ENCODE measurements at regions not wholly inside any gene's neighbourhood (a gene's known extent, or its start where the extent isn't known, plus 50 kb on each side); places are given as distances from the start of the nearest gene placed in this dataset.

DNA sequence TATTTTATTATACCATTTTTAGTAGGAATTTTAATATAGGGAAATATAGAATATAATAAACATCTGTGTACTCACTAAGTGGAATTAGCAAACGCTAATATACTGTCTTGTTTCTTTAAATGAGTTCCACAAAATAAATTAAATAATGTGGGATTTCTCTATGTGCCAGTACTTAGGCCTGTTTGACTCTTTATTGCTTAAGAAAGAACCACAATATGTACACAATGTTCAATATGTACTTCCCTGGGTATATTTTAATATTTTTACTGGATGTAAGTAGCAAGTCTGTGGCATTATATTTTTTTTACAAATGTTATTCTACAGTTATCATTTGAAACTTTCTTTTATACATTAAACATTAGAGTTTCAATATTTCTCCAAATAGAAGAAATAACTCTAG is 92.5 kb upstream of the CARD18 start:
- no peak for DNase-seq (ENCODE audit: low read depth in 3 of 3)

DNA sequence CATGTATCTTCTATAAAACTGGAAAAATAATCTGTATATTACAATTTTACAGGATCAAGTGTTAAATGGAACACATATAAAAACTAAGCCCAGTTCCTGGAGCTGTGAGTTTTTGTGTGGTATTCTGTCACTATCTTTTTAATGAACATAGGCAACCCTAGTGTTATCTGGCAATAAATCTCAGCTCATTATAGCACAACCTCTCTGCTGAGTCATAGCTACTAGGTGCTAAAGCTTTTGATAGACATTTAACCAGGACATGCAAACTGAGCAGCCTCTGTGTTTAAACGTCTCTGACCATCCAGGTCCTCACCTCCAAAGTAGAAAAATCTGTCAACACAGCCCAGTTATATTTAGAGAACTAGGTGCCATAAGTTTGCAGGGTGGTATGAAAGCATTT is 91.0 kb upstream of the CARD18 start:
- DNase-seq (ENCODE audit: low read depth in 3 of 3), result no peak

DNA sequence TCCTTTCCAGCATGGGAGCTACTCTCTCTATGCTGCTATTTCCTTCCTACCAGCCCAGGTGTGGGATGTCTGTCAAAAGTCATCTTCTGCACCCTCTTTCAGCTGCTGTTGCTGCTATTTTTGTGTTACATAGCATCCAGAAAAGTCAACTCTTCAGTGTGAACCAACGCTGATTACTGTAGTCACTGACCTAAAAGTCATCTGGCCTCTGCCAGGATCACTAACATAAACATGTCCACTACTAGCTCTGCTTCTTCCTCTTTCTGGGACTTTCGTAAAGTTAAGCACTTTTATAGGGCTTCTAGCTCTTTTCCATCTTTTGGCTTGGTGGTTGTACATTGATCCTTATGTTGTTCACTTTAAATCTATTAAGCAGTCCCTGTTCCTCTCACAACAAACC is 90.2 kb upstream of the CARD18 start:
- no peak for DNase-seq (ENCODE audit: low read depth in 3 of 3)

DNA sequence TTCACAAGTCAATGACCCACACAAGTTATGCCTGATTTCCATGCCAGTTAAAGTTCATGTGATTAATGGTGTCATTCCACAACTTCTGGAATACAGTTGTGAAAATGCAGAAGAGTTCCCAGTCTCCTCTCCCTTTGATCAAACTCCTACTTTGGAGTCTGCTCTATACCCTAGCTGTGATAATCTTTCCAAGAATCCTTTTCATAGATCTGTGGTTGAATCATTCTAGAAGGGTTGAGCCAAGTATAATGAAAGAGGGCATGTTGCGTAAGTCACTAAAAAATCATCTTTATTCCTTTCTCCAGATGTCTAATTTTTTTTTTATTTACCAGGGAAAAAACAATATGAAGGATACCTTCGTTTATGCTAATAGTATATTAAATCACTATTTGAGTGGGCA is 89.7 kb upstream of the CARD18 start:
- no peak for DNase-seq (ENCODE audit: low read depth in 3 of 3)

DNA sequence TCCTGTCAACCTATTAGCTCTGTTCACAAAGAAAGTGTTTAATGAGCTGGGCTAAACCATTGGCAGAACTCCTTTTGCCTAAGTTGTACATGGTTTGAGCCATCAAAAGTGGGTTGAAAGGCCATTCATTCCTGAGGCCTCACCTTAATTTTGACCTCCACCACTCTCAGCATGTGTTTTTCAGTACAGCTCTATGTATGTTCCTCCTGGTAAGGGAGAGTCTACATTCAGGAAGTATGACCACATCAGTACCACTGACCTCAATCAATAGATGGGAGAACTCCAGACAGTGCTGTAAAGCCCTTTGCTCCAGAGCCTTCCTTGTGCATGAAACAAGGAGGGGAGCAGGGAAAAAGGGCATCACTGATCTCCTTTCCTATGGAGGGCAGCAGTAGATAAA is 87.8 kb upstream of the CARD18 start:
- no peak for DNase-seq (ENCODE audit: low read depth in 3 of 3)

DNA sequence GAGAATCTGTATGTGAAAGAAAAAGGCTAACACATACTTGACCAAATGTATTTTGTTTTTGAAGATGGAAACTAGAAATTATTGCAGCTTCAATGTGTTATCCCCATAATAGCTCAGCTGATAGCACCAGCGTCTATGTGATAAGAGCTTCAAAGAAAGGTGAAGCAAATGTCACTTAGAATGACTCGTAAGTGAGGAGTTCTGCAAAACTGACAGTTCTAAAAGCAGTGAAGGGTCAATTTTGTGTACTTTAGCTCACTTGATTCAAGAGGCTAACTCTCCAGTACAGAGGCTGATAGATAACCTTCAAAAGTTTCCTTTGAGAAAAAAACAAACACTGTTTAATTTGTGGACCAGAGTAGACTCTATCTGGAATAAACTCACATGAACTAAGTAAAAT is 87.2 kb upstream of the CARD18 start:
- DNase-seq (ENCODE audit: low read depth in 3 of 3), result no peak

DNA sequence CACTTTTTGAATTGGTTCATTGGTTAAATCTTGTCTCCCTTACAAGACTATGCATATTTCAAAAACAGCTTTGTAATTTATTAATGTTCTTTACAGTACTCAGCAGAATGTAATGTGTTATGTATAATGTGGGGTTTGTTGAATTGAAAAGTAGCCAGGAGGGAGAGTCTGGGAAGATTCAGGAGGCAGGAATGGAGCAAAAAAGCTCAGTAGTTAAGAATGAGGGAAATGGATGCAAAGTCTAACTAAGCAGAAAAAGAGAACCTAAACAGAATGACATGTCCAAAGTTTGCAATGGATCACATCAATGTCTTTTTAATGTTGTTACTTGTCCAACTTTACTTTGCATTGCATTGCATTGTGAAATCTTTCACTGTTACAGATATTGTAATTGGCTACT is 86.5 kb upstream of the CARD18 start:
- no peak for DNase-seq (ENCODE audit: low read depth in 3 of 3)

DNA sequence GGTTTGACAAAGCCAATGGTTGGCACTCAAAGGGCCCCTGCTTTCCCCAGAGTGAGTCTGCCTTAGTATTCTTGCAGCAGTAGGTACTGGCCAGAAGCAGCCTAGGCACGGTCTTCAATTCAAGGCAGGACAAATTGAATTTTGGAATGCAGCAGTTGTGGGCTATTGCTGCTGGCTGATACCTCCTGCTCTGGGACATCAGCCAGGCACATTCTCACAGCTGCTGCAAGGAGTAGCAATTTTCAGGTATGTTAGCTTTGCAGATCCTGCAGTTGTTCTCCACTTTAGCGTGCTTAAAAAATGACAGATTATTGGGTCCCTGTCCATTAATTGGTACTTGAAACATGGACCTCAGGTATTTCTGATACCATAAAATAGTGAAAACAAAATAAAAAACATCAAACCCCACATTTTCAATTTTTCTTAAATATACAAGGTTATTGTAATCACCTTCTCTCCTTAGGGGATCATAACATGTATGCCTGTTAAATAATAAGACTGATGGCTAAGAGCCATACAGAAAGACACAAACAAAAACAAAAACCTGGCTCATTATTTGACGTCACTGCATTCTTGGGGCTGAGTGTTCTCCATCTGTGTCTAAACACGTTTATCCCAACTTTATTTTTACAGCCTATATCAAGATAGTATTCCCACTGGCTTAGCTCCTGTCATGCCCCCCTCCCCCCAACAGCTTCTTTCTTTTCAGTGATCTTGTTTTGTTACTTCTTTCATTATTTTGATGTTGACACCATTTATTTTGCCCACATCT is 85.1 kb upstream of the CARD18 start:
- no peak for DNase-seq (ENCODE audit: low read depth in 3 of 3)

DNA sequence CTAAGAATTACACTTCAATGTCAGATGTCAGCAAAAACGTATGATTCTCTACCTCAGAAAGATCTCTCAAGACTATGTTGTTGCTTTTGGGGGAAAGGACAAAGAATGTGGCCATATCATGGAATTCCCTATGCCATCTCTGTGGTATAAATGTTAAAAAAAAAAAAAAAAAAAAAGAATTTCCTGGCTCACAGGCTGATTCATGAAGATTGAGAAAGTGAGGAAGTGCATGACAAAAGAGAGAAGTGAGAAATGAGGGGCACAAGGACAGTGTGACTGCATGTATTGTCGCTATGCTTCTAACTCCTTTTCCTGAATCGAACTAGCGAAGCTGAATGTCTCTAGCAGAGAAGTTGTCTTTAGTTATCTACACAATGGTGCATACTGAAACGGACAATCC is 80.6 kb upstream of the CARD18 start:
- DNase-seq (ENCODE audit: low read depth in 3 of 3), result no peak

DNA sequence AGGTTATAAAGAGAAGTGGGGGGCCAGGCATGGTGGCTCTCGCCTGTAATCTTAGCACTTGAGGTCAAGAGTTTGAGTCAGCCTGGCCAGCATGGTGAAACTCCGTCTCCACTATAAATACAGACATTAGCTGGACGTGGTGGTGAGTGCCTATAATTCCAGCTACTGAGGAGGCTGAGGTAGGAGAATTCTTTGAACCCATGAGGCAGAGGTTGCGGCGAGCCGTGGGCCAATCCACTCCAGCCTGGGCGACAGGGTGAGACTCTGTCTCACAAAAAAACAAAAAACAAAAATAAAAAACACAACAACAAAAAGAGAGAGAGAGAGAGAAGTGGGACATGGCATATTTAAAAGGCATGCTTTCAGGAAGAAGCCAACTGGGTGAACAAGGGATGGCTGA is 80.1 kb upstream of the CARD18 start:
- no peak for DNase-seq (ENCODE audit: low read depth in 3 of 3)

DNA sequence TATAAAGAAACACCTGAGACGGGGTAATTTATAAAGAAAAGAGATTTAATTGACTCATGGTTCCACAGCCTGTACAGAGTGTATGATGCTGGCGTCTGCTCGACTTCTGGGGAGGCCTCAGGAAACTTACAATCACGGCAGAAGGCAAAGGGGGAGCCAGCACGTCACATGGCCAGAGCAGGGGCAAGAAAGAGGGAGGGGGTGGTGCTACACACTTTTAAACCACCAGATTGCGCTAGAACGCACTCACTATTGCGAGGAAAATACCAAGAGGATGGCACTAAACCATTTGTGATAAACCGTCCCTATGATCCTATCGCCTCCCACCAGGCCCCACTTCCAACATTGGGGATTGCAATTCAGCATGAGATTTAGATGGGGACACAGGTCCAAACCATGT is 79.7 kb upstream of the CARD18 start:
- no peak for DNase-seq (ENCODE audit: low read depth in 3 of 3)

DNA sequence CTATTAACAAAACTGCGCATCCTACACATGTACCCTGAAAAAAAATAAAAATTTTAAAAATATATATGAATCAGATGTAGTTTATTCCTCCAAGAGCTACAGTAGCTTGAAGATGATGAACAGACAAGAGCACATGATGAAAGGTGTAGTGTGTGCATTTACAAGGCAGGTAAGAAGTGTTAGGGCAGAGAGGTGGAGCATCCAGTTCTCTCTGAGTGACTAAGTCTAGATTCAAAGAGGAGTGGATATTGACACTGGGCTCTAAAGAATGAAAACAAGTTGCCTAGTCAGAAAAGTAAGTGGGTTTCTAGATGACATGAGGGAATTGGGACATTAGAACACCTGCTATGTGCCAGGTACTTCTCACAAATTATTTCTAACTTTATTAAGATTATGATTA is 76.0 kb upstream of the CARD18 start:
- DNase-seq (ENCODE audit: low read depth in 3 of 3), result no peak

DNA sequence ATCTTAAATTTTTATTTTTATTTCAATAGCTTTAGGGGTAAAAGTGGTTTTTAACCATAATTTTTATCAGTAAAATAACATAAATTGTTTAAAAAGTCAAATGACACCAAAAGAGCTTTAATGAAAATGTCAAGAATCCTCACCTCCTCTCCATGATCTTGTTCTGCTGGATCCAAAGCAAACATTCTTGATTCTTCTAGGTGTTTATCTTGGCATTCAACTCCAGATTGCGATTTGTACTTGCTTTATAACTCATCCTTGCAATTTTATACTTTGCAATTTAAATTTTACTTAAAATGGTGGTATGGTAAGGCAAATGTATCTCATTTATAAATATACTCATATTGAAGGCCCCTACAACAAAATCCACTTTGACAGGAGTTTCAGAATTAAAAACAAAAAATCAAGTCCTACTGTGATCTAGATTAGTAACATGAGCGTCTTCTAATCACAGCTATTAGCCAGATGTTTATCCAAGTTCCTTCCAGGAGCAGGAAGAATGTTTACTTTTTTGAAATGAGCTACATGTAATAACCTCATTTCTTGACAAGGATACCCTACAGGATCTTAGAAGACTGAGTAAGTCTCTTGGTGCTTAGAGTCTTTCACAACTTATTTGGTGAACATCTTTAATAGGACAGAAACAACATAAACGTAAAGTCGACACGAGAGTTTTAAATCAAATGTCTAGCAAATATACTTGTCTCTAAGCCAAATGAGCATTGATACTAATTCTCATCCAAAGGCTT is 72.4 kb upstream of the CARD18 start:
- DNase-seq (ENCODE audit: low read depth in 3 of 3), result no peak

DNA sequence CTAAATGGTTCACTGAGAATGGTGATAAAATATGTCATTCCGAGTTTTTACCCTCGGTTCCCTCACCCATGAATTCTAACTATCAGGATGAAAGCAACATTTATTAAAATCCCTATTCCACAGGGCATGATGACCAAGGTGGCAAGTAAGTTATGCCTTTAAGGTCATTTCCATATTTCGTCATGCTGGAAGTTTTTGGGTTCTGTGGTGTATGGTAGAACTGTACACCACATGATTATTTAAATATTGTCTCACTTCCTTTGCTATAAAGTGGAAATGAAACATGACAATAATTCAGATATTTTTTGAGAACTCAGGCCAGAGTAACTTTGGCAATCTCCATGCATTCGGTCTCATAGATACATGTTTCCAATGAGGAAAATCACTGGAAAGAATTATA is 68.5 kb upstream of the CARD18 start:
- DNase-seq (ENCODE audit: low read depth in 3 of 3), result no peak

DNA sequence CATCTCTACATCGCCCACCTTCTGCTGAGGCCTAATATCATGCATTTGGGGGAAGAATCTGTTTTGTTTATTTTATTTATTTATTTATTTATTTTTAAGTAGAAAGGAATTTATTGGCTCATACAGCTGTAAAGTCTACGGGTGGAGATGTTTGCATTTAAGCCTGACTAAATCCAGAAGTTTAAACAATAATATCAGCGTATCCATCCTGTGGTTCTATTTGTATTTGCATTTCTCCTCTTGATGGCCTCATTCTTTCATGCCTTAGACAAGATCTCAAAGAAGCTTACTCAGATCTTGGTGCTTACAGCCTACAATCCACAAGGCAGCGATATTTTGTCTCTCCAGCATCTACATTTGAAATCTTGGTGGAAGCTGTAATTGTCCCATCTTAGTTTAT is 67.1 kb upstream of the CARD18 start:
- no peak for DNase-seq (ENCODE audit: low read depth in 3 of 3)

DNA sequence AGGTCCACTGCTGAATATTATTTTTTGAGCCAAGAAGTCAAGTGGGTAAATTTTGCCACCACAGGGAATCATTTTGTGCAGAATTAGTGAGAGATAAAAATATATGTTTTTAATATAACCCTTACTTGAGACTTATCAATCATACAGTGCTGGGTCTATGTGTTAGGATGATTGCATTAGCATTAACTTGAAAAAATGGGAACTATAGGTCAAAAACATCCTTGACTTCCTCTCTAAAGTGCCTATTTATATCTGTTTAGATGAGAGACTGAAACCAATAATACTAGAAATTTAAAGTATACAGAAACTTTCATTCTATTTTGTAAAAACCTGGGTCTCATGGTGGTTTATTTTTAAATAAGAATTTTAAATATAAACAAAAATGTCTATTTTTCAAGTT is 65.1 kb upstream of the CARD18 start:
- DNase-seq (ENCODE audit: low read depth in 3 of 3), result no peak

DNA sequence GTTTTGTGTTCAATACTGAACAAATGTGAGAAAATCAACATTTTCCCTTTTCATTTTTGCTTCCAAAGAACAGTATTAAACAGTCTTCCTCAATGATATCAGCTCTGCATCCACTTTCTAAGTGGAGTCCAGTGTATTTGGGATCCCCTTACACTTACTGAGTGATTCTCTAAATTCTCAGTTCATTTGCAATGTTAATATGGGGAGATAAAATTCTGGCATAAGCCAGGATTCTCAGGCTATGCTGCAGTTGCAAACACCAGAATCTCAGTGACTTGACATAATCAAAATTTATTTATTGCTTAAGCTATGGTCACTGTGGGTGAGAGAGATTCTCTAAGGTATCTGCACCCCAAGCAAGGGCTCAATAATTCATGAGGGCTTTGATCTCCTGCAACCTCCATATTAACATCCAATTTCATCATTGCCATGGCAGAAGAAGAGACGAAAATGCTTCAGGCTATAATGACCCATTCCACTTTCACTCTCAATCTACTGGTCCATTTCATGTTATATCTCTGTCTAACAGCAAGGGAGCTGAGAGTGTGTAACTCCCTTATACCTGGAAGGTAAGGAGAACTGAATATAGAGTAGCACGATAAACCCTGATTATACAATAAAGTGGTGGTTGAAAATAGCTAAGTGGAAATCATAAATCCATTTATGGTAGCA is 64.1 kb upstream of the CARD18 start:
- DNase-seq (ENCODE audit: low read depth in 3 of 3), result no peak

DNA sequence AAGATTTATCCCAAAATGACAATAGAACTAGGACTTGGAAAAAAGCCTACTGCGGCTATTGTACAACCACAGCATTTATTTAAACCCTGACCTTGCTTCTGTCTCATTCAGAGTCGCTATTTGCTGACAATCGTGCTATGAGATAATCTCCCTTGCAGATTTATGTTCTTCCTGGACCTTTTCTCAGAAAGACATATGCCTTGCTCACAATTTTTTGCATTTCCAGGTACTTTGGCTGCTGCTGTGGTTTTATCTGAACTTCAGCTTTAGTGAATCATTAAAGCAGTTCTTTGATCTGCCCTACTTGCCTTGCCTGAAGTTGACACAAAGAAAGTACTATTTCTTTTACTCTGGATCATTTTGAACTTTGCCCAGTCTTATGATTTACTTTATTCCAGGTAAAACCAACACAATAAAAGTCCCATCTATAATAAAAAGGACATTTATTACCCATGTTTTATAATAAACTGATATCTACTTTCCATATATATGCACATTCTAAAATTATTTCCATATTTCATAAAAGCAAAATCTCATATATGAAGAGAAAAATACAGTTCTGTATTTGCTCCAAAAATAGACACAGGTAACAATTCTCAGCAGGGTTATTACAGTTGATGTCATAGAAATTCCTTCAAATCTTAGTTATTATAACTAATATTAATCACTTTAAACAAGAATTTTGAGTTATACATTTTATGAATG is 63.4 kb upstream of the CARD18 start:
- no peak for DNase-seq (ENCODE audit: low read depth in 3 of 3)

DNA sequence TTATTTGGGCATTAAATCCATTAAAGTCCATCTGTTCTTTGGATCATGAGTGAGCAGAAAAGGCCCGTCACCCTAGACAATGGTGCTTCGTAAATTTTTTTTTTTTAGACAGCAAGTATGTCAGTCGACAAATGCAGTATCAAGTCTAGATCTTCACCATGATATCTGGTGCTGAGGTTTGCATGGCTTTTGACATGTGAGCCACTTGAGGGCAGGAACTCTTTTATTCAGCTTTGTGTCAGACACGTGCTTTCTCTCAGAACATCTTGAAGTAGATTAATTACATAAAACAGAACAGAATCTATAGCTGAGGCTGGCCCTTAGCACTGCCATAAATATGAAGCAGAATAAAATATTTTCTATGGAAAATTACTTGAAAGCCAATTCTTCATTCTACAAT is 62.9 kb upstream of the CARD18 start:
- no peak for DNase-seq (ENCODE audit: low read depth in 3 of 3)

DNA sequence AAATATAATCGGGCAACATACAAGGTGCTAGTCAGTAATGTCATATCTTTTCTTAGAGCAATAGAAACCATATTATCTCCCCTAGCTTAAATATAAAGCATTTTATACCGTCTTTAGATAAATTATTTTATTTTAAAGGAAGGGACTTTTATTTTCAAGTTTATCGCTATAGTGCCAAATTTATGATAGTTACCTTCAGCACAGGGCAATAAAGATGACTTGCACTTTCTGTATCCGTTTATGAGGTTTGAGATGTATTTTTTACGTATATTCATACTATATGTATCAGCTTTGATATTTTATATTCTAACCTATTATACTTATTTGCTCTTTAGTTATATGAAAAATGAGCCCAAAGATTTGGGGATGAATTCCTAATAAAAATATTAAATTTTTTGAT is 61.6 kb upstream of the CARD18 start:
- DNase-seq (ENCODE audit: low read depth in 3 of 3), result no peak

DNA sequence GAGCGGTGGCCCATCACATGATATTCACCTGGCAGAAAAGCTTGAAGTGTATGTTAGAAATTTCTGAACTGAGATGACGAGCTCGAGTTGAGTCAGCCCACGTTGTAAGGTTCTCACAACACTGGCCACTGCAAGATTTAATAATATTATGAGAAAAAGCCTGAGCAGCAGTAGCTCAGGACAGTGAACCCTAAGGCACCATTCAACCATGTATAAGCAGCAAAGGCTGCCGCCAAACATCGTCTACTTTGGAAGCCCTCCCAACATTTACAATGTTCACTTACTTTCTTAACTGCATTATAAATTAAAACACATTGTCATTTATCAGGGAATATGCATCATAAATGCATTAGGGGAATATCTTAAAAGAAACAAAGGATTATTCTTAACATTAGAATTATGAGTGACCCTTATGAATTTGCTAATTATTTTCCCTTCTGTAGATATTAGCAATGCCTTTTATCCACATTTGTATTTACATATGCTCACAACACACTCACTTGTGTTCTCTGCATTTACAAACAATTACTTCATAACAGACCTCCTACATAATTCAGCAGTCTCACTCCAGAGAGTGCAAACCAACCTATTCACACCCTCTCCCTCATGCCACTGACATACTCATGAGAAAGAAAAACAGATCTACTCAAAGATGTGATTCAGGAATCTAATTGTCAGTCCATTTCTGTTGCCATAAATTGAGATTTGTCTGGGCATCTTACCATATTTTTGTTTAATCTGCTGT is 57.7 kb upstream of the CARD18 start:
- no peak for DNase-seq (ENCODE audit: low read depth in 3 of 3)

DNA sequence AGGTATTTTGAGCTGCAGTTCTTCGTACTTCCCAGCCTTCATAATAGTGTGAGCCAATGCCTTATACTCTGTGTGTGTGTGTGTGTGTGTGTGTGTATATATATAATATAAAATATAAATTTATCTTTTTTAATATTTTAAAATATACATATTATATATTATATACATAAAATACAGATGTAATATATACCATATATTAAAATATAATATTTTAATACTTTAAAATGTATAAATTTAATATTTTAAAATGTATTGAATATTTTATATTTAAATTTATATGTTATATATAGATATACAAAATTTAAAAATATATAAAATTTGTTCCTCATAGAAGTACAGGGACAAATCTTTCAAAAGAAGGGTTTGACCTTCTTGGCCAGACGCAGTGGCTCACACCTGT is 53.7 kb upstream of the CARD18 start:
- no peak for DNase-seq (ENCODE audit: low read depth in 3 of 3)

Data from stimulated activated CD4-positive, alpha-beta T cell treated with anti-CD3 and anti-CD28 coated beads, TNF-alpha, amount 100 ng/mL, for 48 hours (primary cell).